ACHN (cell line): ENCODE measurements at regions not wholly inside any gene's neighbourhood (a gene's known extent, or its start where the extent isn't known, plus 50 kb on each side); places are given as distances from the start of the nearest gene placed in this dataset.
"Not testable (repeated sequence)": the region's sequence is repeated elsewhere in the genome, so short reads cannot be mapped to it uniquely, and the experiment has no call there.

Source experiments
- DNase-seq: peaks from one replicate; pipeline ENCODE4 v3.0.0-alpha.2; 2015
- in situ Hi-C: cut with HindIII; loops from 2 replicates; pipeline ENCODE4 v1.10.0; 2017; ENCODE audit warnings: low sequenced_read_pairs, low pct_ligation_motif_present, low pct_unique_long_range_greater_than_20kb

GRCh38 chr2:219864154-219864553 is 236.7 kb downstream of the SLC4A3 start:
- in situ Hi-C loops = no loop called here
- DNase-seq = no peak

- in situ Hi-C loops = no loop called here
- DNase-seq = no peak
Observed at GRCh38 chr2:219868635-219869034, 241.2 kb downstream of the SLC4A3 start.

- peak; percentile 31 for DNase-seq
- in situ Hi-C loops = no loop called here
Observed at GRCh38 chr2:219870041-219870440, 242.6 kb downstream of the SLC4A3 start.

- in situ Hi-C loops = no loop called here
- DNase-seq = no peak
Observed at GRCh38 chr2:219871351-219871750, 243.9 kb downstream of the SLC4A3 start.

GRCh38 chr2:219875036-219875435 is 247.6 kb downstream of the SLC4A3 start:
- no peak for DNase-seq
- in situ Hi-C loops = no loop called here

GRCh38 chr2:219875986-219876385 is 248.6 kb downstream of the SLC4A3 start:
- DNase-seq, in situ Hi-C loops: not testable (repeated sequence)

GRCh38 chr2:219876931-219877330 is 249.5 kb downstream of the SLC4A3 start:
- in situ Hi-C loops = no loop called here
- no peak for DNase-seq

GRCh38 chr2:219877728-219878127 is 250.3 kb downstream of the SLC4A3 start:
- DNase-seq = no peak
- in situ Hi-C loops = no loop called here

GRCh38 chr2:219878516-219878915 is 251.1 kb downstream of the SLC4A3 start:
- in situ Hi-C loops = no loop called here
- DNase-seq = no peak

- in situ Hi-C loops = no loop called here
- DNase-seq = no peak
Observed at GRCh38 chr2:219881851-219882250, 254.4 kb downstream of the SLC4A3 start.

GRCh38 chr2:219886615-219887014 is 259.2 kb downstream of the SLC4A3 start:
- in situ Hi-C loops = no loop called here
- DNase-seq = no peak

- DNase-seq = no peak
- in situ Hi-C loops = no loop called here
Observed at GRCh38 chr2:219887870-219888269, 260.4 kb downstream of the SLC4A3 start.

- in situ Hi-C loops = no loop called here
- DNase-seq = no peak
Observed at GRCh38 chr2:219893541-219893940, 266.1 kb downstream of the SLC4A3 start.

- in situ Hi-C loops = no loop called here
- DNase-seq = no peak
Observed at GRCh38 chr2:219897456-219897855, 270.0 kb downstream of the SLC4A3 start.

- no peak for DNase-seq
- in situ Hi-C loops = no loop called here
Observed at GRCh38 chr2:219901155-219901554, 273.7 kb downstream of the SLC4A3 start.

GRCh38 chr2:219902891-219903552 is 275.6 kb downstream of the SLC4A3 start:
- no peak for DNase-seq
- in situ Hi-C loops = no loop called here

GRCh38 chr2:219905640-219906039 is 278.2 kb downstream of the SLC4A3 start:
- no peak for DNase-seq
- in situ Hi-C loops = no loop called here

GRCh38 chr2:219906114-219907010 is 278.9 kb downstream of the SLC4A3 start:
- no peak for DNase-seq

GRCh38 chr2:219907011-219907365 is 279.6 kb downstream of the SLC4A3 start:
- DNase-seq = no peak
- in situ Hi-C loops = no loop called here

More at GRCh38 chr2:219906114-219907010, 278.9 kb downstream of the SLC4A3 start:
- in situ Hi-C loops = no loop called here

- DNase-seq = no peak
- in situ Hi-C loops = no loop called here
Observed at GRCh38 chr2:219908538-219908937, 281.1 kb downstream of the SLC4A3 start.
